ENCODE measurements at regions not wholly inside any gene's neighbourhood (a gene's known extent, or its start where the extent isn't known, plus 50 kb on each side); places are given as distances from the start of the nearest gene placed in this dataset.

- TF ChIP-seq CTCF (IDR thresholded peaks at IDR 0.05; ENCODE audit: low read length), result no peak
- TF ChIP-seq EZH2 (optimal IDR thresholded peaks at IDR 0.05; ENCODE audit: low read depth, low read length), result no peak
These were observed 189.7 kb downstream of the KIF20B start for GRCh38 chr10:89891006-89891535.

Measured in MM.1S (cell line).